ENCODE measurements at regions not wholly inside any gene's neighbourhood (a gene's known extent, or its start where the extent isn't known, plus 50 kb on each side); places are given as distances from the start of the nearest gene placed in this dataset.

GRCh38 chr1:193676996-193677549 lies 490.7 kb upstream of the B3GALT2 start:
- H3K36me3 ChIP-seq (ENCODE audit: control insufficient read depth in 2 of 3, insufficient read depth in 3 of 3, low read length in 3 of 3) = no peaks in the 10 kb centered on the region
- no peaks in the 10 kb centered on the region for H3K9me3 ChIP-seq (ENCODE audit: control insufficient read depth in 2 of 3, insufficient read depth in 1 of 3, low read length in 3 of 3)
- no peak overlapping the region for H3K27ac ChIP-seq (ENCODE audit: low read depth in 2 of 2, low read length in 2 of 2)
- no peak overlapping the region for H3K4me3 ChIP-seq (ENCODE audit: low read length in 3 of 3)
- no peak overlapping the region for H3K9ac ChIP-seq (ENCODE audit: low read length in 3 of 3)
- DNase-seq (no peak), FAIRE-seq (no peak)
- H3K27me3 ChIP-seq (ENCODE audit: control insufficient read depth, insufficient read depth, low read length) = no peaks in the 10 kb centered on the region
- TF ChIP-seq CTCF (IDR thresholded peaks at IDR 0.05; ENCODE audit: borderline replicate concordance, extremely low read depth, insufficient read depth) = no peak
- no peaks in the 10 kb centered on the region for H3K4me1 ChIP-seq (ENCODE audit: control insufficient read depth in 2 of 3, insufficient read depth in 2 of 3, low read depth in 1 of 3, low read length in 3 of 3)
- intact Hi-C loops (cut with DNase I) = no loop called here

GRCh38 chr1:193674292-193674944 lies 488.0 kb upstream of the B3GALT2 start:
- Histone ChIP-seq H3K4me3 (ENCODE audit: low read length in 3 of 3) (no peak overlapping the region), H3K9ac (ENCODE audit: low read length in 3 of 3) (no peak overlapping the region), H3K36me3 (ENCODE audit: control insufficient read depth in 2 of 3, insufficient read depth in 3 of 3, low read length in 3 of 3) (no peaks in the 10 kb centered on the region), H3K9me3 (ENCODE audit: control insufficient read depth in 2 of 3, insufficient read depth in 1 of 3, low read length in 3 of 3) (no peaks in the 10 kb centered on the region), H3K27ac (ENCODE audit: low read depth in 2 of 2, low read length in 2 of 2) (no peak overlapping the region), H3K27me3 (ENCODE audit: control insufficient read depth, insufficient read depth, low read length) (no peaks in the 10 kb centered on the region), H3K4me1 (ENCODE audit: control insufficient read depth in 2 of 3, insufficient read depth in 2 of 3, low read depth in 1 of 3, low read length in 3 of 3) (no peaks in the 10 kb centered on the region)
- TF ChIP-seq CTCF (IDR thresholded peaks at IDR 0.05; ENCODE audit: borderline replicate concordance, extremely low read depth, insufficient read depth) = no peak
- DNase-seq (no peak), FAIRE-seq (no peak)
- intact Hi-C loops (cut with DNase I) = no loop called here

GRCh38 chr1:193666485-193667083 lies 480.2 kb upstream of the B3GALT2 start:
- TF ChIP-seq CTCF (IDR thresholded peaks at IDR 0.05; ENCODE audit: borderline replicate concordance, extremely low read depth, insufficient read depth) = no peak
- H3K27me3 ChIP-seq (ENCODE audit: control insufficient read depth, insufficient read depth, low read length) = no peaks in the 10 kb centered on the region
- no peaks in the 10 kb centered on the region for H3K4me1 ChIP-seq (ENCODE audit: control insufficient read depth in 2 of 3, insufficient read depth in 2 of 3, low read depth in 1 of 3, low read length in 3 of 3)
- no peaks in the 10 kb centered on the region for H3K36me3 ChIP-seq (ENCODE audit: control insufficient read depth in 2 of 3, insufficient read depth in 3 of 3, low read length in 3 of 3)
- no peak overlapping the region for H3K9ac ChIP-seq (ENCODE audit: low read length in 3 of 3)
- DNase-seq (no peak), FAIRE-seq (no peak)
- intact Hi-C loops (cut with DNase I) = no loop called here
- no peak overlapping the region for H3K4me3 ChIP-seq (ENCODE audit: low read length in 3 of 3)
- no peaks in the 10 kb centered on the region for H3K9me3 ChIP-seq (ENCODE audit: control insufficient read depth in 2 of 3, insufficient read depth in 1 of 3, low read length in 3 of 3)
- no peak overlapping the region for H3K27ac ChIP-seq (ENCODE audit: low read depth in 2 of 2, low read length in 2 of 2)

All from kidney (tissue), 13 donors.